Keratinocyte (primary cell): ENCODE measurements at regions not wholly inside any gene's neighbourhood (a gene's known extent, or its start where the extent isn't known, plus 50 kb on each side); places are given as distances from the start of the nearest gene placed in this dataset.

Experiments used
- DNase-seq: peaks from one replicate; pipeline ENCODE4 v3.0.0-alpha.2; 2011; ENCODE audit warnings: low read depth, missing footprints, low spot score
- FAIRE-seq: peaks from 2 replicates; lab custom pipeline; 2011; peaks lifted over from hg19 to GRCh38; lab: Jason Lieb, UNC
- H2AFZ ChIP-seq: 2 replicates; pipeline ENCODE4 v1.6.0; 2012; ENCODE audit warnings: low read length, control low read depth, inconsistent platforms; ENCODE audit not compliant: control insufficient read depth
- H3K27ac ChIP-seq: 2 replicates; pipeline ENCODE4 v1.5.1; 2011; ENCODE audit warnings: low read length; ENCODE audit not compliant: control insufficient read depth, insufficient read depth
- H3K27me3 ChIP-seq: 3 replicates; pipeline ENCODE4 v1.6.0; 2011; ENCODE audit warnings: low read length; ENCODE audit not compliant: control insufficient read depth, insufficient read depth; ENCODE audit errors: extremely low read depth
- H3K36me3 ChIP-seq, 2 experiments: 2 replicates in 1 of 2; 3 replicates in 1 of 2; pipeline ENCODE4 v1.5.1; 2011; ENCODE audit warnings: low read length in 2 of 2, mild to moderate bottlenecking in 1 of 2; ENCODE audit not compliant: control insufficient read depth in 2 of 2, insufficient read depth in 2 of 2; ENCODE audit errors: extremely low read depth in 1 of 2
- H3K4me1 ChIP-seq: 3 replicates; pipeline ENCODE4 v1.5.1; 2011; ENCODE audit warnings: low read length; ENCODE audit not compliant: control insufficient read depth, insufficient read depth; ENCODE audit errors: extremely low read depth
- H3K4me2 ChIP-seq: 3 replicates; pipeline ENCODE4 v1.6.0; 2011; ENCODE audit warnings: low read depth, low read length; ENCODE audit not compliant: control insufficient read depth, insufficient read depth; ENCODE audit errors: extremely low read depth
- H3K4me3 ChIP-seq, 3 experiments: fragments of 200-600 bp in 1 of 3; sonication (generic) in 1 of 3; 2 replicates in 2 of 3; 3 replicates in 1 of 3; pipeline ENCODE4 v1.5.1; 2011 to 2016; ENCODE audit warnings: low read length in 3 of 3, mild to moderate bottlenecking in 3 of 3, control low read depth in 2 of 3, inconsistent platforms in 1 of 3, low read depth in 1 of 3, mixed read lengths in 1 of 3, mixed run types in 1 of 3, moderate library complexity in 1 of 3; ENCODE audit not compliant: control insufficient read depth in 2 of 3, insufficient read depth in 2 of 3; ENCODE audit errors: extremely low read depth in 1 of 3
- H3K79me2 ChIP-seq: 2 replicates; pipeline ENCODE4 v1.6.0; 2012; ENCODE audit warnings: low read length; ENCODE audit not compliant: control insufficient read depth, insufficient read depth
- H3K9ac ChIP-seq: 3 replicates; pipeline ENCODE4 v1.6.0; 2011; ENCODE audit warnings: low read length; ENCODE audit not compliant: control insufficient read depth, insufficient read depth; ENCODE audit errors: extremely low read depth
- H3K9me1 ChIP-seq: 3 replicates; pipeline ENCODE4 v1.6.0; 2011; ENCODE audit warnings: low read length; ENCODE audit not compliant: control insufficient read depth, insufficient read depth; ENCODE audit errors: extremely low read depth
- H3K9me3 ChIP-seq: 2 replicates; pipeline ENCODE4 v1.5.1; 2012; ENCODE audit warnings: low read depth, low read length; ENCODE audit not compliant: control insufficient read depth
- H4K20me1 ChIP-seq: 3 replicates; pipeline ENCODE4 v1.6.0; 2011; ENCODE audit warnings: low read length; ENCODE audit not compliant: control insufficient read depth, insufficient read depth; ENCODE audit errors: extremely low read depth
- CTCF ChIP-seq, 3 experiments: IDR thresholded peaks in 1 of 3; conservative IDR thresholded peaks in 1 of 3; optimal IDR thresholded peaks in 1 of 3; 2 replicates in 2 of 3; 3 replicates in 1 of 3; pipeline versions ENCODE3 to v1.5.1; 2011; ENCODE audit warnings: low read length in 3 of 3, mild to moderate bottlenecking in 3 of 3, moderate library complexity in 2 of 3, control low read depth in 1 of 3, inconsistent platforms in 1 of 3; ENCODE audit not compliant: insufficient read depth in 2 of 3; ENCODE audit errors: extremely low read depth in 1 of 3
- EZH2 ChIP-seq: IDR thresholded peaks from one replicate; pipeline ENCODE4 v1.6.1; 2012; ENCODE audit warnings: inconsistent platforms, mild to moderate bottlenecking, low read length, moderate library complexity
- dilution Hi-C: fragments of 300-500 bp; cut with MboI; formaldehyde crosslinking; loops from one replicate; pipeline ENCODE4 v1.7.0; 2020; ENCODE audit warnings: low sequenced_read_pairs; ENCODE audit not compliant: extremely low pct_ligation_motif_present

- no peak for FAIRE-seq
- H3K79me2 ChIP-seq = no peaks in the 10 kb centered on the region
- H2AFZ ChIP-seq = no peak overlapping the region
- H3K9ac ChIP-seq = no peak overlapping the region
- H3K4me3 ChIP-seq = no peak overlapping the region
- no peak overlapping the region for H3K4me2 ChIP-seq
- no peak overlapping the region for H3K27ac ChIP-seq
- no peaks in the 10 kb centered on the region for H4K20me1 ChIP-seq
- TF ChIP-seq CTCF (optimal IDR thresholded peaks at IDR 0.05 in 1 of 3, IDR thresholded peaks at IDR 0.05 in 1 of 3, conservative IDR thresholded peaks at IDR 0.05 in 1 of 3; ENCODE audit: extremely low read depth in 1 of 3, insufficient read depth in 2 of 3, low read length in 3 of 3) (no peak), EZH2 (no peak)
- no peaks in the 10 kb centered on the region for H3K4me1 ChIP-seq
- dilution Hi-C loops = no loop called here
- no peak for DNase-seq
- H3K9me1 ChIP-seq = no peaks in the 10 kb centered on the region
- H3K36me3 ChIP-seq = no peaks in the 10 kb centered on the region
- no peaks in the 10 kb centered on the region for H3K9me3 ChIP-seq
- no peaks in the 10 kb centered on the region for H3K27me3 ChIP-seq
Observed at GRCh38 chr6:2565499-2565898, 185.2 kb downstream of the MYLK4 start.

- no peaks in the 10 kb centered on the region for H3K4me1 ChIP-seq
- H3K27ac ChIP-seq = no peak overlapping the region
- H3K79me2 ChIP-seq = no peaks in the 10 kb centered on the region
- no peaks in the 10 kb centered on the region for H3K36me3 ChIP-seq
- FAIRE-seq (no peak), DNase-seq (no peak)
- no peak overlapping the region for H3K4me3 ChIP-seq
- dilution Hi-C loops = no loop called here
- no peaks in the 10 kb centered on the region for H3K9me1 ChIP-seq
- TF ChIP-seq EZH2 (no peak), CTCF (optimal IDR thresholded peaks at IDR 0.05 in 1 of 3, IDR thresholded peaks at IDR 0.05 in 1 of 3, conservative IDR thresholded peaks at IDR 0.05 in 1 of 3; ENCODE audit: extremely low read depth in 1 of 3, insufficient read depth in 2 of 3, low read length in 3 of 3) (no peak)
- no peaks in the 10 kb centered on the region for H4K20me1 ChIP-seq
- H3K27me3 ChIP-seq = no peaks in the 10 kb centered on the region
- H3K4me2 ChIP-seq = no peak overlapping the region
- H2AFZ ChIP-seq = no peak overlapping the region
- H3K9ac ChIP-seq = no peak overlapping the region
- H3K9me3 ChIP-seq = no peaks in the 10 kb centered on the region
Observed at GRCh38 chr6:2563635-2564034, 187.1 kb downstream of the MYLK4 start.
